ENCODE measurements at regions not wholly inside any gene's neighbourhood (a gene's known extent, or its start where the extent isn't known, plus 50 kb on each side); places are given as distances from the start of the nearest gene placed in this dataset.

- H3K4me1 ChIP-seq (ENCODE audit: control insufficient read depth, insufficient read depth, low read length) = peaks cover 10% of the 10 kb centered on the region; the same call in 1 of the 2 replicates
- H3K9me3 ChIP-seq (ENCODE audit: control insufficient read depth, insufficient read depth, low read length) = no peaks in the 10 kb centered on the region
- no peaks in the 10 kb centered on the region for H3K27me3 ChIP-seq (ENCODE audit: control insufficient read depth, insufficient read depth, low read length)
- no peak overlapping the region for H3K4me3 ChIP-seq (ENCODE audit: low read depth, low read length)
- H3K36me3 ChIP-seq (ENCODE audit: control insufficient read depth, insufficient read depth, low read length) = no peaks in the 10 kb centered on the region
- peak overlapping the region; percentile 57 for H3K27ac ChIP-seq (ENCODE audit: low read depth, low read length)
- no peak overlapping the region for H3K9ac ChIP-seq (ENCODE audit: low read depth, low read length)
Measured at GRCh38 chr1:203572134-203572625, 54.5 kb upstream of the ATP2B4 start.

- H3K27me3 ChIP-seq (ENCODE audit: control insufficient read depth, insufficient read depth, low read length) = no peaks in the 10 kb centered on the region
- H3K9me3 ChIP-seq (ENCODE audit: control insufficient read depth, insufficient read depth, low read length) = no peaks in the 10 kb centered on the region
- H3K36me3 ChIP-seq (ENCODE audit: control insufficient read depth, insufficient read depth, low read length) = no peaks in the 10 kb centered on the region
- no peak overlapping the region for H3K27ac ChIP-seq (ENCODE audit: low read depth, low read length)
- no peak overlapping the region for H3K4me3 ChIP-seq (ENCODE audit: low read depth, low read length)
- no peak overlapping the region for H3K9ac ChIP-seq (ENCODE audit: low read depth, low read length)
- peaks cover 10% of the 10 kb centered on the region; the same call in 1 of the 2 replicates for H3K4me1 ChIP-seq (ENCODE audit: control insufficient read depth, insufficient read depth, low read length)
Measured at GRCh38 chr1:203573730-203574129, 52.9 kb upstream of the ATP2B4 start.
